Ovary (tissue), 3 donors: ENCODE measurements at regions not wholly inside any gene's neighbourhood (a gene's known extent, or its start where the extent isn't known, plus 50 kb on each side); places are given as distances from the start of the nearest gene placed in this dataset.

Experiments used
- EP300 ChIP-seq: sonication (generic); formaldehyde crosslinking; IDR thresholded peaks from one replicate; pipeline ENCODE4 v1.6.1; 2017; ENCODE audit warnings: antibody characterized with exemption
- POLR2A ChIP-seq: fragments of 450-650 bp; IDR thresholded peaks from one replicate; pipeline ENCODE4 v1.6.1; 2017; ENCODE audit warnings: antibody characterized with exemption, mild to moderate bottlenecking, moderate library complexity
- TF ChIP-seq, protein P1 (sequence below), 3 donors: fragments of 450-650 bp in 2 of 3; fragments of 200-600 bp in 1 of 3; IDR thresholded peaks; one replicate each; pipeline versions ENCODE4 v1.5.1 to v1.8.0; 2016 to 2022; ENCODE audit warnings: antibody characterized with exemption in 3 of 3, mild to moderate bottlenecking in 1 of 3
- donor health status: DM: no; HTN: no; CAD: no.

DNA sequence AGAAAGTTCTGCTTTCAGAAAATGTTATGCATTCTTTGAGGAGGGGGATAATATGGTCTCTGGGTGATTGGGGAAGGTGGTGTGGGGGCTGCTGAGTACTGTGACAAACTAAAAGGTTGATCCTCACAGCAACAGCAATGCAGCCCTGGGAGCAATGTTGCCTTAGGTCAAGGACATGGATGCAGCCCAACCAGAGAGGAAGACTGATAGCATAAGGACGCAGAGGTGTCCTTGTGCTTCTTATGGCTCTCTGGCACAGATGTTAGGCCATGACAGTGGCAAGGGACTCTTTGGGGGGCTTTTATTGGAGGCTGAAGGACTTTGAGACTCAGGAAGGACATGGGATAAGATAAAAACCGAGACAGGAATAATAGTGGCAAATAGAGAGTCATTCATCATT lies 186.2 kb upstream of the PHACTR1 start:
- TF ChIP-seq POLR2A (no peak), EP300 (no peak)
- TF ChIP-seq, protein P1, sequence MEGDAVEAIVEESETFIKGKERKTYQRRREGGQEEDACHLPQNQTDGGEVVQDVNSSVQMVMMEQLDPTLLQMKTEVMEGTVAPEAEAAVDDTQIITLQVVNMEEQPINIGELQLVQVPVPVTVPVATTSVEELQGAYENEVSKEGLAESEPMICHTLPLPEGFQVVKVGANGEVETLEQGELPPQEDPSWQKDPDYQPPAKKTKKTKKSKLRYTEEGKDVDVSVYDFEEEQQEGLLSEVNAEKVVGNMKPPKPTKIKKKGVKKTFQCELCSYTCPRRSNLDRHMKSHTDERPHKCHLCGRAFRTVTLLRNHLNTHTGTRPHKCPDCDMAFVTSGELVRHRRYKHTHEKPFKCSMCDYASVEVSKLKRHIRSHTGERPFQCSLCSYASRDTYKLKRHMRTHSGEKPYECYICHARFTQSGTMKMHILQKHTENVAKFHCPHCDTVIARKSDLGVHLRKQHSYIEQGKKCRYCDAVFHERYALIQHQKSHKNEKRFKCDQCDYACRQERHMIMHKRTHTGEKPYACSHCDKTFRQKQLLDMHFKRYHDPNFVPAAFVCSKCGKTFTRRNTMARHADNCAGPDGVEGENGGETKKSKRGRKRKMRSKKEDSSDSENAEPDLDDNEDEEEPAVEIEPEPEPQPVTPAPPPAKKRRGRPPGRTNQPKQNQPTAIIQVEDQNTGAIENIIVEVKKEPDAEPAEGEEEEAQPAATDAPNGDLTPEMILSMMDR (IDR thresholded peaks at IDR 0.05): no peak
